HG02623 (cell line): ENCODE measurements at regions not wholly inside any gene's neighbourhood (a gene's known extent, or its start where the extent isn't known, plus 50 kb on each side); places are given as distances from the start of the nearest gene placed in this dataset.
"Not testable (repeated sequence)": the region's sequence is repeated elsewhere in the genome, so short reads cannot be mapped to it uniquely, and the experiment has no call there.

Source experiments
- ATAC-seq: cut with Tn5 transposase; IDR thresholded peaks from one replicate; pipeline ENCODE4 v1.9.1; 2021; ENCODE audit warnings: moderate library complexity; ENCODE audit not compliant: unreplicated experiment

- ATAC-seq, result no peak
These were observed 168.6 kb upstream of the RFC3 start for GRCh38 chr13:33649212-33649878.

DNA sequence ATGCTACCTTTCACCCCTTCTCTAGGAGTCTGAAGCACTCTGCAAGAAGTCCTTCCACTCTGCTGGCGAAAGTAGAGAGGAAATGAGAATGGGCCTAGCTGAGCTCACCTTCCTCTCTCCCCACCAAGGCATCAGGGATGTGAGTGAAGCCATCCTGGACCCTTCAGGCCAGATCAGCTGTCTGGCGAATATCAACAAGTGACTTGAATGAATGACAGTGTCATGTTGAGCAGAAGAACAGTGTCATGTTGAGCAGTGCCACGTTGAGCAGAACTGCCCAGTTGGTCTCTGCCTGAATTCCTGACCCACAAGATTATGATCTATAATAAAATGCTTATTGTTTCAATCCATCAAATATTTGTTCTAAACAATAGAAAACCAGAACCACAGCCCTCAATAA, 166.2 kb upstream of the RFC3 start:
- no peak for ATAC-seq

DNA sequence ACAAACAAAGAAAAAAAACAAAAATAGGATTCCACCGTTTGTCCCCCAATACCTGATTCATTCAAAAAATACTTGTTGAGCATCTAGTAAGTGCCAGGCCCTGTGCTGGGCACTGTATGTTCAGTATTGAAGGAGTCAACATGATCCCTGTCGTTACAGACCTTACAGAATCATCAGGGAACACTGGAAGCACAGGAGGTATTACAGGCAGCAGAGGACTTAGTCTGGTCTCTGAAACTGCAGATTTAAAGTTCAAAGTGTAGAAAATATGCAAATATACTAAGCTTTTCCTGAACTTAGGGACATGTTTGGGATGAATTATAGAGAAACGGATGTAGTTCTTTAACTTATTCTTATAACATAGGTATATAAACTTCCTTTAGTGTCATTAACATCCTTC, 160.7 kb upstream of the RFC3 start:
- no peak for ATAC-seq

- ATAC-seq, result no peak
These were observed 158.5 kb upstream of the RFC3 start for GRCh38 chr13:33659466-33659865.

DNA sequence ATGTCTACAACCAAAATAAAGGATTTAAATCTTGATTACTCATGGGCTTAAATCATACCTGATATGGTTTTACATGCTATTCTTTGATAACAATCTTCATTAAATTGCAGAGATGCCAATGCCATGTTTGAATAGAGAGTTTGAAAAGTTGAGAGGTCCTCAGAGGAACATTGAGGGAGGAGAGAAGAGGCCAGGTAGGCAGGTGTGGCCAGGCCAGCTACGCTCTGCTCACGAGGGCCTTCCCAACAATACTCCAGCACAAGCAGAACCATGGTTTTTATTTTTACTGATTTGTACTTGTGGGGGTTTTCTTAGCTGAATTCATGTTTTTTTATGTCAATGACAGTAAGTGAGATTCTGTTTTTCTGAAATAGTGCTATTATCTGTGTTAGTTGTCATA, 158.1 kb upstream of the RFC3 start:
- ATAC-seq, result no peak

GRCh38 chr13:33662392-33662791, 155.6 kb upstream of the RFC3 start:
- no peak for ATAC-seq

DNA sequence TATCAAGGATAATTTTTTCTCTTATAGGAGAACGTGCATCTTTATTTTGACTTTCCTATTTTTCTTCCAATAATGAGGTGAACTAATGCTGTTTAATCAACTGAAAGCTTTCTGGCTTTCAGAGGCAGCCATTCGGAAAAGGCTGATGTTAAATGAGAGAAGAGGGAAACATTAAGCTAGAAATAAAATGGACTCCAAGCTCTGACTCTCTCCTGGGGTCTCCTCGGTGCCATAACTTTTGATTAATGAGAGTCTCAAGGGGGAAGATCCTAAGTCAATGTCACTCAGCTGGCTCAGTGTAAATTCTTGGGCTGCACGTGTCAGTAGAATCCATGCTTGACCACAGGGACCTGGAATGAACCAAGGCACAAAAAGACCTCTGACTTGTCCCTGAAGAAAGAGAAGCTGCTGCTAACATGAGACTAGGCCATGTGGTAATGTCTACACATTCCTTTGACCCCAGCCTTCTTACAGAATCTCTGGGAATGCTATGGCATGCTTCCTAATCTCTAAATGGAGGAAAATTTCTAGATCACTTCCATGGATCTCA, 152.2 kb upstream of the RFC3 start:
- no peak for ATAC-seq

DNA sequence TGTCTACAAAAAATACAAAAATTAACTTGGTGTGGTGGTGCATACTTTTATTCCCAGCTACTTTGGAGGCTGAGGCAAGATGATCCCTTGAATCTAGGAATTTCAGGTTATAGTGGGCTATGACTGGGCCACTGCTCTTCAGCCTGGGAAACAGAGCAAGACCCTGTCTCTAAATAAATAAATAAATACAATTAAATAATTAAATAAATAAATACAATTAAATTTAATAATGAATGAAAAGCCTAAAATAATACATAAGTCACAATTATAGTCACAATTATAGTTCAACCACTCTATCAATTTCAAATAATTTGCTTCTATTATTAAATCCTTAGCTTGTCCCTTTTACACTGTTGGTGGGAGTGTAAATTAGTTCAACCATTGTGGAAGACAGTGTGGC, 146.4 kb upstream of the RFC3 start:
- no peak for ATAC-seq

GRCh38 chr13:33672022-33672421, 145.9 kb upstream of the RFC3 start:
- ATAC-seq, result not testable (repeated sequence)

DNA sequence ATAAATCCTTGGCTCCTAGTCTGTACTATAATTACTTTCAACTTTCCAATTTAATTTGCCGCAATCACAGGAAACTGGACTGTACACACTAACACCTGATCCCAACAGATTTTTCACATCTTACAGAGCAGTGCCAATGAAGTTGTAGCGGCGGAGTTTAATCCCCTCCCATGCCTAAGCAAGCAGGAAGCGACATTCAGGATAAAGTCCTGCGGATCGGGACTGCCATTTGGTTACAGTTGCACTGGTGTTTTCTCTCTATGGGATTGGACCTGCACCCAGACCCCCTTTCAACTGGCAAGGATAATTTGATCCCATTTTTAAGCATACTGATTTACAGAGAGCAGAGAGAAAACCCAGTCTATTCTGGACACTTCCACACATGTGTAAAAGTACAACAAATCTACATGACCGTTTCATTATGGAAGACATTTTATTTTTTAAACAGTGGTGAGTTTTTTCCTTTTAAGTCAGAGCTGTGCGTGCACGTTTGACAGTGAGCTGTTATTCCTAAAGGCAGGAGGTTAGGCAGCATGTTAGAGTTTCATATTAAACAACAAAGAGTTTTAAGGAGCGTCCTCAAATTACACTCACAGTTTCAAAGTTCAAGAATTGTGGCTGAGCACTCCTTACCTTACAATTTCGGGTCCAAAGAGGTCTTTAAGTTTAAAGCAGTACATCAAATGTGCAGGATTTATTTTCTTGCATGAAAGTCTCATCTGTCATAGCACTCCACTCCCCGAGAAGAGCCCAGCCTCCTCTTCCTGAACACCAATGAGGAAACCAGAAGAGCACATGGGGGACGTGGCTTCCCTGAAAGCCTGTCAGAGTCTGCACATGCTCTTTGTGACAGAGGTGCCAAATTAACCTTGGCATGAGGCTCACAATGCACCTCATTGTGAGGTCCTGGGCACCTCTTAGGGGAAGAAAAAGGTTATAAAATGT, 141.6 kb upstream of the RFC3 start:
- peak; percentile 24 for ATAC-seq

DNA sequence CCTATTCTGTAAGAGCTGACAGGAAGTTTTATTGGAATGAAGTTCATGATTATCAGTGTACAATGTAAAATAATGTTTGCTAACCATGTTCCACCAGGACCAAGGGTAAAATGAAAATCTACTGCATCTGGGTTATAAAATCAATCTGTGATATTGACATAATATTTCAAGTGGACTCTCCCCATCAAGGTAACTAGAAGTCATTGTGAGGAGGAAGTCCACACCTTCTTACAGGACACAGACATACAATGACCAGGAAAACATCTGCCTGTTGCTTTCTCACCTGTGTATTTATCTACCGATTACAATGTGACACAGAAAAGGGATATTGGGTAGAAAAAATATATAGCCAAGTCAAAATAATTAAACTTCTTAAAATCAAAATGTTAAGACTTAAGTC, 140.7 kb upstream of the RFC3 start:
- no peak for ATAC-seq

DNA sequence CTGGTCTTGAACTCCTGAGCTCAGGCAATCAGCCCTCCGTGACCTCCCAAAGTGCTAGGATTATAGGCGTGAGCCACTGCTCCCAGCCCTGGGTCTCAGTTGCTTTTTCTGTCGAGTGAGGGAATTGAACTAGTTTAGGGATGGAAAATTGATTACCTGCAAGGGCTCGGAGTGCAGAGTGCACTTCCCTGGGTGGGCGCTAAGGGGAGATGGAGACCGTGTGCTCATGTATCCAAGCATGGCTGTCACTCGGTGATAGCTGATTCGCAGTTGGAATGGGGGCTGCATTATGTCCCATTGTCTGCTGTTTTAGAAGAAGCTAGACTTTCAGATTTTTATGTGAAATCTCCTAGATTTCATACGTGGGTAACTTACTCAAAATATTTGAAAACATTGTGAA, 139.9 kb upstream of the RFC3 start:
- ATAC-seq, result no peak

- ATAC-seq, result peak; percentile 92
These were observed 138.9 kb upstream of the RFC3 start for GRCh38 chr13:33678906-33679657.

DNA sequence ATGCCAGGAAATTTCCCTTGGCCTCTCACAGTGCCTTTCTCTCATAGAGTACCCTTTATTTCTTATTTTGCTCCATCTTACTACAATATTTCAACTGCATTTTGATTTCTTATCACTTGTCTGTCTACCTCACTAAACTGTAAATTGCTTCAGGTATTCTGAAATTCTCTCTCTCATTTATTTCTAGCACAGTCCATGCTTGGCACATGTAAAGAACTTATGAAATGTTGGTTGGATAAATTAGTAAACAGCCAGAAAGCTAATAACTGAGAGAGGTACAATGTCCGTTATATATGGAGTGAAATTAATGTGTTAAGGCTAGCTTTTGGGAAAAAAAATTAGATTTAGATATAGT, 138.3 kb upstream of the RFC3 start:
- no peak for ATAC-seq

DNA sequence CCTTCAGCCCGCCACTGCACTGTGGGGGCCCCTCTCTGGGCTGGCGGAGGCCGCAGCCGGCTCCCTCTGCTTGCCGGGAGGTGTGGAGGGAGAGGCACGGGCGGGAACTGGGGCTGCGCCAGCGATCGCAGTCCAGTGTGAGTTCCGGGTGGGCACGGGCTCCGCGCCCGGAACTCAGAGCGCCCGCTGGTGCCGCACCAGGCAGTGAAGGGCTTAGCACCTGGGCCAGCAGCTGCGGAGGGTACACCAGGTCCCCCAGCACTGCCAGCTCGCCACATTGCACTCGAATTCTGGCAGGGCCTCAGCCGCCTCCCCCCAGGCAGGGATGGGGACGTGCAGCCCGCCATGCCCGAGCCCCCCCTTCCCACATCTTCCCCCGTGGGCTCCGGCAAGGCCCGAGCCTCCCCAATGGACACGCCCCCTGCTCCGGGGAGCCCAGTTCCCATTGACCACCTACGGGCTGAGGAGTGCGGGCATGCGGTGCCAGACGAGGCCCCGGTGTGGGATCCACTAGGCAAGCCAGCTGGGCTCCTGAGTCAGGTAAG, 135.9 kb upstream of the RFC3 start:
- no peak for ATAC-seq

DNA sequence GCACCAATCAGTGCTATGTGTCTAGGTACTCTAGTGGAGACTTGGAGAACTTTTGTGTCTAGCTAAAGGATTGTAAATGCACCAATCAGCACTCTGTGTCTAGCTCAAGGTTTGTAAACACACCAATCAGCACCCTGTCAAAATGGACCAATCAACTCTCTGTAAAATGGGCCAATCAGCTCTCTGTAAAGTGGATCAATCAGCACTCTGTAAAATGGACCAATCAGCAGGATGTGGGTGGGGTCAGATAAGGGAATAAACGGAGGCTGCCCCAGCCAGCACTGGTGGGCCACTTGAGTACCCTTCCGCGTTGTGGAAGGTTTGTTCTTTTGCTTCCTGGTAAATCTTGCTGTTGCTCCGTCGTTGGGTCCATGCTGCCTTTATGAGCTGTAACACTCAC, 135.3 kb upstream of the RFC3 start:
- not testable (repeated sequence) for ATAC-seq

- no peak for ATAC-seq
These were observed 134.6 kb upstream of the RFC3 start for GRCh38 chr13:33683376-33683775.

DNA sequence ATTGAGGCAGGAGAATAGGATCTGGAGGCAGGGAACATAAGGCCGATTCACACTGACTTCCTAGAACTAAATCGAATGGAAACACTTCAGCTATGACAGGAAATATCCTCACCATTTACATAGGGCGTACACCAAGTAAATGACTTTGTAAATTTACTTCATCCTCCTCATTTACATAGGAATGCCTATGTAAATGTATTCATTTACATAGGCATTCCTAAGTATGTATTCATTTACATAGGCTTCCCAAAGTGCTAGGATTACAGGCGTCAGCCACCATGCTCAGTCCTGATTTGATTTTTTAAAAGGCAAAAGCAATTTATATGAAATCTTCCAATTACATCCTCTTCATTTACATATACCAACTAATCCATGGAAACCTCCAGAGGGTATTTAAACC, 133.1 kb upstream of the RFC3 start:
- ATAC-seq, result no peak

DNA sequence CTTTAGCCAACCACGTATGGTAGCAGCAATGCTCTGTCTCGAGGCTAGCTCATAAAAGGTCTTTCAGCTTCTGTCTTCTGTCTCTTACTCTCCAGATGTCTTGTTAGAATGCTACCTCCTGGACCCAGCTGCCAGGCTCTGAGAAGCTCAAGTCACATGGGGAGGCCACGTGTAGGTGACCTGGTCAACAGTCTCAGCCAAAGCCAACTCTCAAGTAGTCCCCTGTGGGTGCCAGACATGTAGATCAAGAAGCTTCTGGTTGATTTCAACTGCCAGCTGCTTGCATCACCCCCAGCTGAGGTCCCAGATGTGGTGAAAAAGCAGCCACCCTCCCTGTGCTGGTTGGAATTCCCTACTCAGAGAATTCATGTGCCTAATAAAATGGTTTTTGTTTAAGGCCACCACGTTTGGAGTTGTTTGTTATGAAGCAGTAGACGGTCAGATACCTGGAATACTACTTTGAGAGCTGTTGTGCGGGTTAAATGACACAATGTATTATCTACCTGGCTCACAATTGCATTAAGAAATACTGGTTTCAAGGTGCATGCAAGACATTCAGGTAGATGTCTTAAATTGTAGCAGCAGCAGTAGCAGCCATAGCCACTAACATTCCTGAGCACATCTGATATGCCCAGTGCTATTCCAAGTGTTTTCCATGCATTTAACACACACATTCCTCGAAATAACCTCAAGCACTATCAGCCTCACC, 131.0 kb upstream of the RFC3 start:
- no peak for ATAC-seq

- ATAC-seq, result no peak
These were observed 127.6 kb upstream of the RFC3 start for GRCh38 chr13:33690354-33690753.

GRCh38 chr13:33691980-33692379, 126.0 kb upstream of the RFC3 start:
- ATAC-seq, result no peak
